COLO668 (cell line): ENCODE measurements at regions not wholly inside any gene's neighbourhood (a gene's known extent, or its start where the extent isn't known, plus 50 kb on each side); places are given as distances from the start of the nearest gene placed in this dataset.
"Not testable (repeated sequence)": the region's sequence is repeated elsewhere in the genome, so short reads cannot be mapped to it uniquely, and the experiment has no call there.

ENCODE experiments used
- DNase-seq: peaks from one replicate; lab custom pipeline; 2025; ENCODE audit not compliant: unreplicated experiment; lab: John Stamatoyannopoulos, UW

DNA sequence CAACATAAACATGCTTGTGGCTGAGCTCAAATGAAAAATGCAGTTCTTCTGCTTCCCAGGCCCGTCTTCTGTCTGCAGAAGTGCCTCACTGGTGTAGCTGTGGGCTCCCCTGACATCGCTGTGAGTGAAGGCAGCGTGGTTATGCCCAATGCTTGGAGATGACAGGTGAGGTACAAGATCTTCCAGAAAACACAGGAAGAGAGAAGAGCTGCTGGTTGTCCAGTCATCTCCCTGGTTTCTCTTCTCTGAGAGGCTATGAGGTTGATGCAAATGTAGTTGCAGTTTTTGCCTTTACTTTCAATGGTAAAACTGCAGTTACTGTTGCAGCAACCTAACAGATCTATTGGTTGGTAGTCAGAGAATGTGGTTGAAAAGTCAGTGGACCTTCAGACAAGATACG lies 223.6 kb downstream of the GATA3 start:
- DNase-seq: no peak

DNA sequence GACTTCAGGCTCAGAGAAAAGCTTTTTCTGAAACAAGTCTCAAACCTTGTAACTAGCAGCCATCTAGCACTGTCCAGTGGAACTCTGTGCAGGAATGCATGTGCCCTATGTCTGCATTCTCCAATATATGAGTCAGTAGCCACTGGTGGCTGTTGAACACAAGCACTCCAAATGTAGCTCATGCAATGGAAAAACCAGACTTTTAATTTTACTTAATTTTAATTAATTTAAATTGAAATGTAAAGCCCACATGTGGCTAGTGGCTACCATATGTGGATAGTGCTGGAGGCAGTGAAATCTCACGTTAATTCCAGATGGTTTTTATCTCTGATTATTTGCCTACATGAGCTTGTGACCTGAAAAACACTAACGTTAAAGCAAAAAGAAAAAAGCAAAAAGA lies 225.1 kb downstream of the GATA3 start:
- no peak for DNase-seq

DNA sequence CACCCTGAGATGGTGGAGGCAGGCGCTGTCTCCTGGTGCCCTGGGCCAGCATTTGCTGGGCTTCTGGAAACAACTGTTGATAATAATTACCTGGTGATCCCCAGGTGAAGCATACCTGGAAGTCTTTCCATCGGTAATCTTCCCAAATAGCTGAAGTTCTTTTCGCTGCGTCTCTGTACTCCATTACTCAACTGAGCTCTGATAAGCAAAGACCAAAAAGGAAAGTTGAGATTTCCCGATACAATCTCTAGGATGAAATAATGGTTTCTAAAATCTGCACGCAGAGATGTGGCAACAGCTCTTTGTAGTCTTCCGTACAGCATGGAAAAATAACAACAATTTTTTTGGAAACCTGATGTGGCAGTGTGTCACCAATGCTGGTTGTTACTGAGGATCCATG lies 226.5 kb downstream of the GATA3 start:
- no peak for DNase-seq

DNA sequence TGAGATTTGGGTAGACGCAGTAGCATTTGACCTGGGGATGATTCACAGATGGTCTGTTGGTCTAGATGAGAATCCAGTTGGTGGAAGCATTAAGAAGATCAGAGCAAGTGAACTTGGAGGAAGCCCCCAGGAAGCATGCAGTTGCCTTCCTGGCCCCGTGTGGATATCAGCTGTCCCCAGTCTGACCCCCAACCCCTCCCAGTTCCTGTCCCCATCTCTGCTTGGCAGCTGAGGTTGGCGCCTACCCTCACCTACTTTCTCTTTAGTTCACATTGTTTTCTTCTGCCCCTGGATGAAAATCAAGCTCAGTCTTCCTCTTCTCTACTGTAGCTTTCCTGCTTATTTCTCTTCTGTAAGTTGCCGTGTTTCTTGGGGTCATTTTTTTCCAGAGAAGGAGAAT lies 227.9 kb downstream of the GATA3 start:
- no peak for DNase-seq

DNA sequence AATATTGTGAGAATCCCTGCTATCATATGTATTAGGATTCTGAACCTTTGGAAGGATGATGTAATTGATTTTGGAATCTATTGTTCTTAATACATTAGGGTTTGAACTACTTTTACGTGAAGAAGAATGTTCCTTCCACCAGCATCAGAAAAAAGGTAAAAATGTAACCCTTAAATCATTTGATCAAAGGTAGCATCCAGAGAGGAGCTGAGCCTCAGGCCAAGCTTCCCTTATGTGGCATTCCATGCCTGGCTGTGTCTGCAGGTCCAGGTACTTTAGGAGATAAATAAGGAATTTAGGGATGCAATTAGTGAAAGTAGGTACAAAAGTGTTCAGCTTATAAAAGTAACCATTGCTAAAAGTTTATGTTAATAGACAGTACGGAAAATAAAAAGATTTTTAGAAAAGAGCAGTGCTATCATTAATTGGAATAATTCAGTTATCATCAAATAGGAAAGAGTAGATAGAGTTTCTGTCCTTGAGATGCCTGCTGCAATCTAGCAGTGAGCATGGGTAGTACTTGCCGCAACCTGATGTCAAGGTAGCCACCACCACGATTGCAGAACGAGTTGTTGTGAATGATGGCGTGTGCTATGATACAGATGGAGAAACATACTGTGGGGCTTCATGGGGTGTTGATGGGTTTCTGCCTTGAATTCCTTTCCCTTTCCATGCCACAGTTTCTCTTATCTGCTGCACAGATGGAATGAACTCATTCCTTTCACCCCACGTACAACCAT lies 228.8 kb downstream of the GATA3 start:
- no peak for DNase-seq

DNA sequence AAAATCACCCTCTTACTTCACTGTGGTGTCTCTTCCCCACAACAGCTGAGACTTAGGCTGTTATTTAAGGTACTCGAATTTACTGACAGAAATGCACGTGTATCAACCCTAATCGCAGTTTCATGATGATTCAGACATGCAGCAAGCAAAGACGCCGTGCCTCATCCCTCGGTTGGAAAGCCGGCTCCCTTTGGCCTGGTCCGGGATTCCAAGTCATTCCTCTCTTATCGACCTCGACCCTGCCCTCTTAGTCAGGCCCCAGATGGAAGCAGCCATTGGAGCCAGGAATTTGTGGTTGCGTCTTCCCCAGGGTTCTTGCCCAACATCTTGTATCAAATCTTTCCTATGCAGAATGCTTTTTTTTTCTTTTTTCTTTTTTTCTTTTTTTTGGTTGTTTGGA lies 229.5 kb downstream of the GATA3 start:
- DNase-seq: no peak

DNA sequence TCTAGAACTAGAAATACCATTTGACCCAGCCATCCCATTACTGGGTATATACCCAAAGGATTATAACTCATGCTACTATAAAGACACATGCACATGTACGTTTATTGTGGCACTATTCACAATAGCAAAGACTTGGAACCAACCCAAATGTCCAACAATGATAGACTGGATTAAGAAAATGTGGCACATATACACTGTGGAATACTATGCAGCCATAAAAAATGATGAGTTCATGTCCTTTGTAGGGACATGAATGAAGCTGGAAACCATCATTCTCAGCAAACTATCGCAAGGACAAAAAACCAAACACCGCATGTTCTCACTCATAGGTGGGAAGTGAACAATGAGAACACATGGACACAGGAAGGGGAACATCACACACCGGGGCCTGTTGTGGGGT lies 231.5 kb downstream of the GATA3 start:
- not testable (repeated sequence) for DNase-seq

DNA sequence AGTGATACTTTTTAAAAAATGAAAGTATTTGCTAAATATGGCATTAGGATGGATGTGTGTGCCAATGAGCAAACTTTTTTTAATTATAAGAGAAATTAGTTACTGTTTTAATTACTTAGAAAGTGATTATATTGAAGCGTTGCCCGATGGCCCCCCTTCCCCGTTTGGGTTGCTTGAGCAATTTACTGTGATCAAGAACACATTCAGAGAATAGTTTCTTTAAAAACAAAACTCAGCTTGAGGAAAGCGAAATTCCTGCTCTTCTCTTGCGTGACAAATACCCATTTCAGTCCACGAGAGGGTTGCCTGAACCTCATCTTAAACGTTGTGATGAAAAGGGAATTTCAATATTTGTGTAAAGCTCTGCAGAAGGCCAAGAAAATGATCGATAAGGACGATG lies 234.1 kb downstream of the GATA3 start:
- no peak for DNase-seq

DNA sequence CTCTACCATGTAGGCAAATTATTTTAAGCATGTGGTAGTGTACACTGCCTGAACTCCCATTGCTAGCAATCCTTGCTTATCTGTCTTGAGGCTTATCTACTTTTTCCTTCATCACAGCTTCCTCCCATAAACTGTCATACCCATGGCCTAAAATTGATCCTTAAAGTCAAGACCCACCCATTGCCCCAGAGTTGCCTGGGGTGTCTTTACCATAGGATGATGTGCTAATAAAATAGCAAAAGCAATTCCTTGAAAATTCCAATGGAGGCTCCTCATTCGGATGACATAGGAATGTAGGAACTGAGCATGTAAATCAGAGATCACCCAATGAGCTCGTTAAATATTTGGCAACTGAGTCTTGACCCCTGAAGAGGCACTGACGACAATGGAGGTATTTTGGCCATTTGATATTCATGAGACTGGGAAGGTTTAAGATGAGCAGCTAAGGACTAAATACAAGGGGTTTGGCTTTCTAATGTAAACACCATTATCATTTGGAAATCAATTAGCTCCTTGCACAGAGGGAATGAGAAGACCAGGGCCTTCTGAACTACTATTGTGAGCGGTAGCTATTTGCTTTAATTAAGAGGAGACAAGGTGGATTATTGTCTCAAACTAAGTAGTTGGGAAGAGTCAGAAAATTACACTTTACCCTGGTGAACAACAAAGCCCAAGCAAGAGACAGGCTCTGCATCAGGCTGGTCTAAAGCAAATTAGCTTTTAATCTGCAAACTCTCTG lies 234.9 kb downstream of the GATA3 start:
- DNase-seq: no peak

DNA sequence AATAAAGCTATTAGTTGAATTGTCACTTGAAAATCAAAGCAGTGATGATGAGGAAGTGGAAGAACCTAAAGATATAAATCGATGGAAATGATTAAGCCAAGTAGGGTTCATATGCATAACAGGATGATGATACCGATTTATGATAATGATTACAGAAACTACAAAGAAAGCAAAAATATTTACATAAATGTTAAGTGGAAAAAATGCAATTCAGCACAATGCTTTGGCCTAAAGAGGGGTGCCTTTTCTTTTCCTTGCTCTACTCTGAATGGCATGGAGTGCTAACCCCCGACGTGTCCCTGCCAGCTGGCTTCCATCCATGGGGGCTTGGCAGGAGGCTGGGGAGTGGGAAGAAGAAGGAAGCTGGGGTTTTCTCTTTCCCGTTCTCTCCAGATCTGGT lies 240.3 kb downstream of the GATA3 start:
- DNase-seq: no peak

DNA sequence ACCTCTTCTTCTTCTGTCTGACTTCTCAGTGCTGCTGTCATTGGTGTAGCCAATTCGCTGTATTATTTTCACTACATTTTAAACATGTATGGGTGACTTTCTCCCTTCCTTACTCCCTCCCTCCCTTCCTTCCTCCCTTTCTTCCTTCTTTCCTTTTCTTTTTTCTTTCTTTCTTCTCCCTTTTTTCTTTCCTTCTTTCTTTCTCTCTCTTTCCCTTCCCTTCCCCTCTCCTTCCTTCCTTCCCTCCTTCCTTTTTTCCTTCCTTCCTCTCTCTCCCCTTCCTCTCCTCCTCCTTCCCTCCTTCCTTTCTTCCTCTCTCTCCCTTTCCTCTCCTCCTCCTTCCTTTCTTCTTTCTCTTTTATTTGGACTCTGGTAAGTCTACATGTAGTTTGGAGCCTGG lies 240.8 kb downstream of the GATA3 start:
- DNase-seq: no peak

DNA sequence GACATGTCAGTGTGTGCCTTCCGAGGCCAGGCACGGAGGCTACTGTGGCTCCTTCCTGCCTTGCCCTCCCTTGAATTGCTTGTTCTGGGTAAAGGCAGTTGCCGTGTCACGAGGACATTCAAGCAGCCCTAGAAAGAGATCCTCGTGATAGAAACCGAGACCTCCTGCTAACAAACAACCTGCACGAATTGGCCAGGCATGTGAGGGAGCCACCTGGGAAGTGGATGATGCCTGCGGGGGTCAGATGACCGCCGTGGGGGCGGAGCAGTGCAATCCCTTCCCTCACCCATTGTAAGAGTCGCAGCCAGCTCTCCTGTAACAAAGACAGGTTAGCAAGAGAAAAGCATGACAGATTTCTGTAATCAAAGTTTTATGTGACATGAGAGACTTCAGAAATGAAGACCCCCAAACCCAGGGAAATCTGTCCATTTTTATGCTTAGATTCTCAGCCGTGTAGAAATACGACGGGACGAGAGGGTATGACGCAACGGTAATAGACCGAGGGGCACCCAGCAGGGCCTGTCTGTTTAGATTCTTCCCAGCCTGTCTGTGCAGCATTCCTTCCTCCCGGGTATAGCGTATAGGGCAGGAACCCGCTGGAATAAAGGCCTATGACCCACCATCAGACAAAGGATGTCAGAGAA lies 241.7 kb downstream of the GATA3 start:
- DNase-seq: no peak

DNA sequence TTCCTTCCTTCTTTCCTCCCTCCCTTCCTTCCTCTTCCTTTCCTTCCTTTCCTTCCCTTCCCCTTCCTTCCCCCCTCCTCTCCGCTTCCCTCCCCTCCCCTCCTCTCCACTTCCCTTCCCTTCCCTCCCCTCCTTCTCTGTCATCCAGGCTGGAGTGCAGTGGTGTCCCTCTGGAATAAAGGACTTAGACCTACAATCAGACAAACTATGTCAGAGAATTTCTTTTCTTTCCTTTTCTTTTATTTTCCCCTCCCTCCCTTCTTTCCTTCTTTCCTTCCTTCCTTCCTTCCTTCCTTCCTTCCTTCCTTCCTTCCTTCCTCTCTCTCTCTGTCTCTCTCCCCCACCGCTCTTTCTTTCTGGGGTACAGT lies 242.2 kb downstream of the GATA3 start:
- DNase-seq: no peak

DNA sequence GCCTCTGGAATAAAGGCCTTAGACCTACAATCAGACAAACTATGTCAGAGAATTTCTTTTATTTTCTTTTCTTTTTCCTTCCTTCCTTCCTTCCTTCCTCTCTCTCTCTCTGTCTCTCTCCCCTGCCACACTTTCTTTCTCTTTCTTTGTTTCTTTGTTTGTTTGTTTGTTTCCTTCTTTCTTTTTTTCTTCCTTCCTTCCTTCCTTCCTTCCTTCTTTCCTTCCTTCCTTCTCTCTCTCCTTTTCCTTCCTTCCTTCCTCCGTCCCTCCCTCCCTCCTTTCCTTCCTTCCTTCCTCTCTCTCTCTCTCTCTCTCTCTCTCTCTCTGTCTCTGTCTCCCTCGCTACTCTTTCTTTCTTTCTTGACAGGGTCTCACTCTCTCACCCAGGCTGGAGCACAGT lies 242.6 kb downstream of the GATA3 start:
- DNase-seq: no peak

DNA sequence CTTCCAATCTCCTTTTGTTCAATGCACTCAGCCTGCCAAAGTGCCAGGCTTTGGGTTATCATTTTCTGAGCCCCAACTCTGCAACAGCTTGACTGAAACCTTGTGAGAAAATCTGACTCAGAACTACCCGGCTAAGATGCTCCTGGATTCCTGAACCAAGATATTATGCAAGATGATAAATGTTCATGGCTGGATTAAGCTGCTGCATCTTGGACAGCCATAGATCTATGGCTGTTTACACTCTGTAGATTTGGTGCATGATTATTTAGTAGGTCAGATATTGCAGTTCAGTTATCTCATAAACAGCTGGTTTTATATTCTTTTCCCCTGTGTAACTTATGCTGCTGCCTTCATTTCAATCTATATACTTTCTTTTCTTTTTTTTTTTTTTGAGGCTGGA lies 243.5 kb downstream of the GATA3 start:
- DNase-seq: no peak

DNA sequence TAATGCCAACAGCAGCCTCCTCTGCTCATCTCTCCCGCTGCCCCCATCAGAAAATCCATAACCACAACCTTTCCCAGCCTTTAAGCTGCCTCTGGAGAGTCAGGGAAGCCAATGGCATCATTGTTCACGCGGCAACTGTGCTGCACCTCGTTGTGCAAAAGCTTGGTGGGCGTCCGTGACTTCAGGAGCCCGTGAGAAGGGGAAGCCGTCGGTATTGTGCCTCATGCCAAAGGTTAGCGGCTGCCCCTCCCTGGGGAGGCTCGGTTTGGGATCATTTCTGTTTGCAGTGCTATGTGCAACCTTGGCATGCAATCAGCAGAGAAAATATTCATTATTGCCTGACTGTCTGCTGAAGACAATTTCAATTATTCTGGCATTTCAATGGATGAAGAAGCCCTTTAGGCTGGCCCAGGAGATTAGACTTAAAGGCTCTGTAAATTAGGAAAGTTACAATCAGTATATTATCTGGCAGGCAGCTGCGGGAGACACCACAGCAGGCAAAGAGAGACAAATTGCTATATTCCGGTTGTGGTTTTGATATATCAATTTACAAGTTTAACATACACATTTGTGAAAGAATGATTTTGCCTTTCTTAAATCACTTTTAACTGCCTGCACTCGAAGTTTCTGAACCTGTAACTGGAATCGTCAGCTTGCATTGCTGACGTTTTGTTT lies 244.5 kb downstream of the GATA3 start:
- no peak for DNase-seq

DNA sequence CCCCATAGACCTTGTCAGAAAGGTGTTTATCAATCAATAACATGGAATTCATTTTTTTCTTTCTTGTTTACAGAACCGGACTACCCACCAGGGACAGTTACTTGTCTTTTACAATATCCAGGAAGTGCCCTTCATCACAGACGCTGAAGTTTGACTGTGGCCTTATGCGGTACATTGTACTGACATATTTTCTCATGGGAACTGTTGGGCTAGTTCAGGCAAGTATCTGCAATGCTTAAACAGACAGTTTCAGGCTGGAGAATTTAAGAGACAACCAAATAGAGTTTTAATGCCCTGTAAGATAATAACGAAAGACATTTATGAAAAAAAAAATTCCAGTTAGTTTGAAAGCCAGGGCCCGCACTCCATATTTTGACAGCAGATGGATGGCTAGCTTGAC lies 246.4 kb downstream of the GATA3 start:
- no peak for DNase-seq

DNA sequence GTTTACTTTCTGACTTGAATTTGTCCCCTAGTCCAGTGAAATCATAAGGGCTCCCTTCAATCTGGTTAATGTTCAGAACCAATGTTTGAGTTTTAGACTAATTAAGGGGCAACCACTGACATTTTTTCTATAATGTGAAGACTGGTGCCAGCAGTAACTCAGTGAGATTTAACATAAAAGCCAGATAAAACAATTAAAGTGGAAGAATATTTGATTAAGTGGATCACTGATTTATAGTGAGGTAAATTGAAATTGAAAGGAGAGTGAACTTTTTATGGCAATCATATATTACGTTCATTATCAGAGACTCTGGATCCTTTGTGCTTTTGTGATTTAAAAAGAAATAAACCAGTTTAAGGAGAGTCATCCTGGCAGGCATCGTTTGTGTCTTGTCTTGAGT lies 246.8 kb downstream of the GATA3 start:
- DNase-seq: no peak

DNA sequence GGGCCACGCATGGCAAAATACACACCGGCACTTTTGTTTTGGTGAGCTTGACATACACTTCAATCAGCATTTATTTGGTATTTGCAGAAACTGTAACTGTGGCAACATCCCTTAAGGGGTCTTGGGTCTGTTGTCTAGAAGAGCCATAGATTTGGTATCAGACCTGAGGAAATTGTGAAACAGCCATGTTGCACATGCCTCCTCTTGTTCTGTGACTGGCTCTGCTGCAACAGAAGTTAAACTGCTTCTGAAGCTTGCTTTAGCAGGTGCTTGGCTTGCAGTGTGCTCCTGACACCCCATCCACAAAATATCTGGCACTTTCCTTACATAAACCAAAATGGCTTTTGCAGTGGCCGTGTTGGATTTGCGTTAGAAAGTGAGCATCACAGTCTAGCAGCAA lies 247.3 kb downstream of the GATA3 start:
- DNase-seq: no peak

DNA sequence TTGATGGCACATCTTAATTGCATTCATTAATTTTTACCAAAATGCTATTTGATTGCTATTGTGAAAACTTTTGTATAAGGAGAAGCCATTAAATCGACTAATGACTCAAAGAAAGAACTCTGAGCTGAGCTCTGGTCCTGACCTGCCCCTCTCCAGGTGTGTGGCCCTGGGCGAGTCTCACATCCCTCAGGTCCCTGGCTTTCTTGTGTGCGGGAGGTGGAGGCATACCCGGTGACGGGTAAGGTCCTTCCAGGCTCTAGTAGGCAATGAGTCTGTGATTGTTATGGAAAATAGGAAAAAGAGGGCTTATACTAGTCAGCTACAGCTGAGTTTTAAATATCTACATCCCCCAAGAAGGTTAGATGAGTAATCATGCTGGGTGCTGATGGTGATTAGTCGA lies 248.1 kb downstream of the GATA3 start:
- DNase-seq: no peak

DNA sequence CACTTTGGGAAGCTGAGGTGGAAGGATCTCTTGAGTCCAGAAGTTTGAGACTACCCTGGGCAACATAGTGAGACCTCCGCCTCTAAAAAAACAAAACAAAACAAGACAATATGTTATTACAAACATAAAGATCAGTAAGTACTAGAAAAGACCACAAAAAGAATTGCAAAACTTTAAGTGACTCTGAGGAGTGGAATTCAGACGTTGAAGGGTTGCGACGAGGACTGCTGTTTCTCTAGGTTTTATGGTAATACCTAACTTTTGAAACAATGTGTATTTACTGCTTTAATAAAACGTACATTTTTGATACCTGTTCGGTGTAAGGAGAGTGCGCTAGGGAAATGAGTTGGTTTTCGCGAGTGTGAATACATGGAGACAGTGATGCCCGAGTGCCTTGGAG lies 250.4 kb downstream of the GATA3 start:
- no peak for DNase-seq
